MM.1S (cell line): ENCODE measurements at regions not wholly inside any gene's neighbourhood (a gene's known extent, or its start where the extent isn't known, plus 50 kb on each side); places are given as distances from the start of the nearest gene placed in this dataset.

ENCODE experiments used
- DNase-seq: peaks from one replicate; pipeline ENCODE4 v3.0.0-alpha.2; 2015
- H2AFZ ChIP-seq: fragments of 300-600 bp; sonication (generic); 2 replicates; pipeline ENCODE4 v1.6.0; 2016; ENCODE audit warnings: antibody characterized with exemption, low read length
- H3F3A ChIP-seq: fragments of 300-600 bp; sonication (generic); 2 replicates; pipeline ENCODE4 v1.6.1; 2016; ENCODE audit warnings: mild to moderate bottlenecking, antibody characterized with exemption, low read length, moderate library complexity, mixed read lengths; ENCODE audit not compliant: insufficient read depth
- H3K27ac ChIP-seq: fragments of 300-600 bp; sonication (generic); 2 replicates; pipeline ENCODE4 v1.5.1; 2016; ENCODE audit warnings: mild to moderate bottlenecking, low read length
- H3K27me3 ChIP-seq: fragments of 300-600 bp; sonication (generic); replicated peaks from 2 replicates; pipeline ENCODE4 v1.6.0; 2016; ENCODE audit warnings: low read length; ENCODE audit not compliant: insufficient read depth
- H3K36me3 ChIP-seq: fragments of 300-600 bp; sonication (generic); replicated peaks from 2 replicates; pipeline ENCODE4 v1.6.1; 2016; ENCODE audit warnings: mild to moderate bottlenecking, low read length, mixed read lengths; ENCODE audit not compliant: insufficient read depth
- H3K4me1 ChIP-seq: fragments of 300-600 bp; sonication (generic); 2 replicates; pipeline ENCODE4 v1.6.1; 2016; ENCODE audit warnings: low read length, mixed read lengths
- H3K4me2 ChIP-seq: fragments of 300-600 bp; sonication (generic); 2 replicates; pipeline ENCODE4 v1.6.0; 2016; ENCODE audit warnings: low read depth, low read length
- H3K4me3 ChIP-seq: fragments of 300-600 bp; sonication (generic); 2 replicates; pipeline ENCODE4 v1.5.1; 2016; ENCODE audit warnings: low read length, mixed read lengths
- H3K79me2 ChIP-seq: fragments of 300-600 bp; sonication (generic); 2 replicates; pipeline ENCODE4 v1.6.1; 2016; ENCODE audit warnings: mixed run types, low read length, mixed read lengths
- H3K9ac ChIP-seq: fragments of 300-600 bp; sonication (generic); 2 replicates; pipeline ENCODE4 v1.6.1; 2016; ENCODE audit warnings: low read length, mixed read lengths
- H3K9me2 ChIP-seq: fragments of 300-600 bp; sonication (generic); replicated peaks from 2 replicates; pipeline ENCODE4 v1.6.1; 2016; ENCODE audit warnings: mild to moderate bottlenecking, low read length, mixed read lengths; ENCODE audit not compliant: insufficient read depth
- H3K9me3 ChIP-seq: fragments of 300-600 bp; sonication (generic); replicated peaks from 2 replicates; pipeline ENCODE4 v1.6.1; 2016; ENCODE audit warnings: mild to moderate bottlenecking, low read length, mixed read lengths; ENCODE audit not compliant: insufficient read depth
- H4K20me1 ChIP-seq: fragments of 300-600 bp; sonication (generic); 2 replicates; pipeline ENCODE4 v1.6.1; 2016; ENCODE audit warnings: mild to moderate bottlenecking, low read length, moderate library complexity, mixed read lengths; ENCODE audit not compliant: insufficient read depth
- CTCF ChIP-seq: fragments of 300-600 bp; sonication (generic); IDR thresholded peaks from 2 replicates; pipeline ENCODE4 v1.5.1; 2016; ENCODE audit warnings: antibody characterized with exemption, low read length, mixed read lengths
- EZH2 ChIP-seq: fragments of 300-600 bp; sonication (generic); optimal IDR thresholded peaks from 2 replicates; pipeline ENCODE3; 2017; ENCODE audit warnings: low read depth, mild to moderate bottlenecking, antibody characterized with exemption, low read length, mixed read lengths
- EZH2phosphoT487 ChIP-seq: fragments of 300-600 bp; sonication (generic); IDR thresholded peaks from 2 replicates; pipeline ENCODE4 v1.6.1; 2018; ENCODE audit warnings: antibody characterized with exemption, low read length

DNA sequence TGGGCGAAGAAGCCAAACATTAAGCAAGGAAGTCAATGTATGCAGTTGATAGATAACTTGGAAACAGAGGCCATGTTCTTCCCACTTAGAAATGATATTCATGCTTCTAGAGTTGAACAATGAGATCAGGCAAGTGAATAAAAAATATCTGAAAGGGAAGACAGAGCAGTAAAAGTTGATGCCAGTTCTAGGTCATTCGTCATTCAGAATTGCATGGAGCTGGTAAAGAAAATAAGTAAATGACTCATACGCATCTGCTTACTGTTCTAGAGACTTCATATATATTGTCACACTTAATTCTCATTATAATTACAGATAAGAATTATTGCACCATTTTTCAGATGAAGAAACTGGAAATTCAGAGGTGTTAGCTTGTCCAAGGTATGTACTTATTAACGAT, 158.9 kb upstream of the FERD3L start:
- no peak for DNase-seq
- H3K27me3 ChIP-seq: no peaks in the 10 kb centered on the region
- no peaks in the 10 kb centered on the region for H3K9me2 ChIP-seq
- H3K4me1 ChIP-seq: no peaks in the 10 kb centered on the region
- no peaks in the 10 kb centered on the region for H3K79me2 ChIP-seq
- H3K9me3 ChIP-seq: no peaks in the 10 kb centered on the region
- TF ChIP-seq CTCF (no peak), EZH2 (no peak), EZH2phosphoT487 (no peak)
- H3K4me2 ChIP-seq: no peak overlapping the region
- no peak overlapping the region for H3K4me3 ChIP-seq
- H2AFZ ChIP-seq: no peak overlapping the region
- H3K36me3 ChIP-seq: no peaks in the 10 kb centered on the region
- H3K27ac ChIP-seq: no peak overlapping the region
- no peak overlapping the region for H3K9ac ChIP-seq
- no peaks in the 10 kb centered on the region for H4K20me1 ChIP-seq
- no peaks in the 10 kb centered on the region for H3F3A ChIP-seq

DNA sequence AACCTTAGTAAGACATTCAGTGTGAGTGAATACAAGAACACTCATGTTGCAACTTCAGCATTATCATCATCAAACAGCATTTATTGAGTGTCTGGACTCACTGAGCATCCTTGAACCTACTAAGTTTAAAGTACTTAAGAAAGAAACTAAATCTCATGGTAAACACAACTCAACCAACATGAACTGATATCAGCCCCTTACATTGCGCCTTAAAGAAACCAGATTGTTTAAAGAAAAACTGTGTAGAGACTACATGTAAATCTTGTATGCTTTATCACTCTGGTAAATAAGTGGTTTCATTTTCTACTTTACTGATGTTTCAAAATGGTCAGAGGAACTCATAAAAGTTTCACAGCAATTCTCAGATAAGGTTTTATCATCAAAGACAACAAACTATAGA, 157.5 kb upstream of the FERD3L start:
- TF ChIP-seq EZH2: no peak
- TF ChIP-seq EZH2phosphoT487: no peak
- TF ChIP-seq CTCF: no peak
- H3K9me3 ChIP-seq: no peaks in the 10 kb centered on the region
- no peaks in the 10 kb centered on the region for H3K36me3 ChIP-seq
- no peaks in the 10 kb centered on the region for H3K79me2 ChIP-seq
- H2AFZ ChIP-seq: peak overlapping the region; percentile 54; the same call in 1 of the 2 replicates
- no peaks in the 10 kb centered on the region for H3F3A ChIP-seq
- H3K9ac ChIP-seq: no peak overlapping the region
- DNase-seq: no peak
- no peaks in the 10 kb centered on the region for H3K4me1 ChIP-seq
- no peak overlapping the region for H3K27ac ChIP-seq
- no peaks in the 10 kb centered on the region for H3K27me3 ChIP-seq
- no peak overlapping the region for H3K4me2 ChIP-seq
- H3K4me3 ChIP-seq: no peak overlapping the region
- H4K20me1 ChIP-seq: no peaks in the 10 kb centered on the region
- no peaks in the 10 kb centered on the region for H3K9me2 ChIP-seq

DNA sequence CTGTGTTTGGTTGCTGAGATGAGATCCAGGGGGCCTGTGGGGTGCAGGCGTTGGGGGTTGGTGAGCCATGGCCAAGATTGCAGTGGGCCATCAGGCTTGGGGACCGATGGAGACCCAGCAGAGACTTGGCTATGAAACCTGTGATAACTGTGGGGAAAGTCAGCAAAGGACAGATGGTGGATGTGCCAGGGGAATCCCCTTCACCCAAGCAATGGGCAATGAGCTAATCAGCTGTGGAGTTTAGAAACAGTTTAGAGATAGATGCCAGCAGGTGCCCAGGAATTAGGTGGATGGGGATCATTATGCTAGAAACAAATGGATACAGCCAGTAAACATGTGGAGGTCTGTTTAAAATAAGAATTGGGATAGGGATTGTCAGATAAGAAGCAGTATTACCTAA, 151.4 kb upstream of the FERD3L start:
- Histone ChIP-seq H3K4me1 (no peaks in the 10 kb centered on the region), H3K27ac (no peak overlapping the region), H3K9me2 (no peaks in the 10 kb centered on the region), H4K20me1 (no peaks in the 10 kb centered on the region), H3K79me2 (no peaks in the 10 kb centered on the region), H3K36me3 (no peaks in the 10 kb centered on the region), H3F3A (no peaks in the 10 kb centered on the region), H3K4me2 (no peak overlapping the region), H3K27me3 (no peaks in the 10 kb centered on the region), H3K9me3 (no peaks in the 10 kb centered on the region), H3K9ac (no peak overlapping the region), H2AFZ (no peak overlapping the region), H3K4me3 (no peak overlapping the region)
- no peak for TF ChIP-seq EZH2phosphoT487
- no peak for TF ChIP-seq CTCF
- DNase-seq: no peak

GRCh38 chr7:19295376-19295775, 150.2 kb upstream of the FERD3L start:
- no peak overlapping the region for H3K4me3 ChIP-seq
- H3K9ac ChIP-seq: no peak overlapping the region
- H3K9me3 ChIP-seq: no peaks in the 10 kb centered on the region
- no peak overlapping the region for H3K27ac ChIP-seq
- H3K27me3 ChIP-seq: no peaks in the 10 kb centered on the region
- TF ChIP-seq CTCF: no peak
- TF ChIP-seq EZH2: no peak
- no peak for TF ChIP-seq EZH2phosphoT487
- no peaks in the 10 kb centered on the region for H3K36me3 ChIP-seq
- no peaks in the 10 kb centered on the region for H3K4me1 ChIP-seq
- no peaks in the 10 kb centered on the region for H4K20me1 ChIP-seq
- no peak overlapping the region for H2AFZ ChIP-seq
- DNase-seq: no peak
- no peaks in the 10 kb centered on the region for H3K9me2 ChIP-seq
- H3K79me2 ChIP-seq: no peaks in the 10 kb centered on the region
- no peak overlapping the region for H3K4me2 ChIP-seq
- no peaks in the 10 kb centered on the region for H3F3A ChIP-seq
